Fibroblast of the conjunctiva (primary cell): ENCODE measurements at regions not wholly inside any gene's neighbourhood (a gene's known extent, or its start where the extent isn't known, plus 50 kb on each side); places are given as distances from the start of the nearest gene placed in this dataset.
A peak's percentile ranks its signal among the peaks of the same experiment; 100 is the strongest.
"Not testable (repeated sequence)": the region's sequence is repeated elsewhere in the genome, so short reads cannot be mapped to it uniquely, and the experiment has no call there.

Source experiments
- DNase-seq: peaks from one replicate; pipeline ENCODE4 v3.0.0-alpha.2; 2010; ENCODE audit warnings: low read depth

DNA sequence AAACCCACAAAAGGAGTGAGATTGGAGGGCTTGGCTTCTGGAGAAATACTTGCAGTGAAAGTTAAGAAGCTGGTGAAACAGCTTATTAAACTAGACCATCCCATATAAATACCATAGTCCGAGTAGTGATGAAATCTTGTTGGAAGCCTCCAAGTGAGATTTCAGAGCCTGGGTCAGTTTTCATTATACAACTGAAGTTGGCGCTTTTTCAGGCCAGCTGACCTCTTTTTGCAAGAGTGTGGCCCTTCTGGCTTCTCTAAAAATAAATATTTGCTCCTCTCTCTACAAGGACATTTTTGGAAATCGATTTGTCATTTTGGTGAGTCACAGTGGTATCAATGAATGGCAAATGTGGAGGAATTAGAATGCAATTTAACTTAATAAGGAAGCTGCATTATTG, 51.2 kb upstream of the THRB start:
- DNase-seq, result peak; percentile 73

- DNase-seq, result no peak
Observed at GRCh38 chr3:24548278-24548677, 53.6 kb upstream of the THRB start.

DNA sequence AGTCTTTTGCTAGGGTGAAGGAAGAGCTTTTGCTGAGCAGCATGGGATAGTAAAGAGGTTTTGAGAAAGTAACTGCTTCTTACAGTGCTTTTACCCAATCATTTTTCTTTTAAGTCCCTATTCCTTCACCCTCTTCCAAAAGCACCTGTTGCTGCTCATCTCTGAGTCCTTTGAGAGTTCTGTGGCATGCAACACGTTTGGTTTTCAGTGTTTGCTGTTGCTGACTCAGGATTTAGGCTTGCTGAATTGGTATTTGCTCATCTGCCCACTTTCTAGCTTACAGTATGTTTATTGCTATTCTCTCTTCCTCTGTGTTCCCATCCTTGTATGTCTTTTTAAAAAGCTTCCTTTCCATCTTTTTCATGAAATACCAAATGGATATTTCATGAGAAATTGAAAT, 55.9 kb upstream of the THRB start:
- no peak for DNase-seq

- DNase-seq, result no peak
Observed at GRCh38 chr3:24551626-24552025, 57.0 kb upstream of the THRB start.

GRCh38 chr3:24562895-24563294, 68.2 kb upstream of the THRB start:
- DNase-seq, result no peak

DNA sequence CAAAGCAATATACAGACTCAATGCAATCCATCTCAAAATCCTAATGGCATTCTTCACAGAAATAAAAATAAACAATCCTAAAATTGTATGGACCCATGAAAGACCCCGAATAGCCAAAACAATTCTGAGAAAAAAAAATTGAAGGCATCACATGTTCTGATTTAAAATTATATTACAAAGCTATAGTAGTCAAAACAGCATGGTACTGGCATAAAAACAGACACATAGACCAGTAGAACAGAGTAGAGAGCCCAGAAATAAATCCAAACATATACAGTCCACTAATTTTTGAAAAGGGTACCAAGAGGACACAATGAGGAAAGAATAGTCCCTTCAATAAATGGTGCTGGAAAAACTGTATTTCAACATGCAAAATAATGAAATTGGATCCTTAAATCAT, 70.4 kb upstream of the THRB start:
- no peak for DNase-seq

DNA sequence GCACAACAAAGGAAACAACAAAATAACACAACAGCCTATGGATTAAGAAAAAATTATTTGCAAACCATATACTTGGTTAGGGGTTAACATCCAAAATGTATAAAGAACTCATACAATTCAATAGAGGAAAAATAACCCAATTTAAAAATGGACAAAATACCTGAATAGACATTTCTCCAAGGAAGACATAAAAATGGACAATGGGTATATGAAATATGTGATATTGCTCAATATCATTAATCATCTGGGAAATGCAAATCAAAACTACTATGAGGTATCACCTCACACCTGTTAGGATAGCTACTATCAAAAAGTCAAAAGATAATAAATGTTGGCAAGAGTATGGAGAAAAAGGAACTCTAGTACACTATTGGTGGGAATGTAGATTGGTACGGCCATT, 71.0 kb upstream of the THRB start:
- no peak for DNase-seq

GRCh38 chr3:24566927-24567326, 72.3 kb upstream of the THRB start:
- DNase-seq, result no peak

GRCh38 chr3:24572409-24572808, 77.8 kb upstream of the THRB start:
- not testable (repeated sequence) for DNase-seq

- no peak for DNase-seq
Observed at GRCh38 chr3:24573576-24573975, 78.9 kb upstream of the THRB start.

DNA sequence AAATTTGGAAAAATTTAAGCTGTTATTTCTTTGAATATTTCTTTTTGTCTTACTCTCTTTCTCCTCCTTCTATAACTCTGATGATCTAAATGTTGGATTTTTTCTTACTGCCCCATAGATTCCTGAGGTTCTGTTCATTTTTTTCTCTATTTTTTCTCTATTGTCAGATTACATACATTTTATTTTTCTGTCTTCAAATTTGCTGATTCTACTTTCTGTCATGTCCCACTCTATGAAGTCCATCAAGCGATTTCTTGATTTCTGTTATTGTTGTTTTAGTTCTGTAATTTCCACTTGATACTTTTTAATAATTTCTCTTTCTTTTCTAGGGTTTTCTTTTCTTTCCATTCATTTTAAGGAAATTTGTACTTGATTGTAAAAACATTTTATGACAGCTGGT, 83.7 kb upstream of the THRB start:
- DNase-seq, result no peak

GRCh38 chr3:24578951-24579421, 84.3 kb upstream of the THRB start:
- no peak for DNase-seq

DNA sequence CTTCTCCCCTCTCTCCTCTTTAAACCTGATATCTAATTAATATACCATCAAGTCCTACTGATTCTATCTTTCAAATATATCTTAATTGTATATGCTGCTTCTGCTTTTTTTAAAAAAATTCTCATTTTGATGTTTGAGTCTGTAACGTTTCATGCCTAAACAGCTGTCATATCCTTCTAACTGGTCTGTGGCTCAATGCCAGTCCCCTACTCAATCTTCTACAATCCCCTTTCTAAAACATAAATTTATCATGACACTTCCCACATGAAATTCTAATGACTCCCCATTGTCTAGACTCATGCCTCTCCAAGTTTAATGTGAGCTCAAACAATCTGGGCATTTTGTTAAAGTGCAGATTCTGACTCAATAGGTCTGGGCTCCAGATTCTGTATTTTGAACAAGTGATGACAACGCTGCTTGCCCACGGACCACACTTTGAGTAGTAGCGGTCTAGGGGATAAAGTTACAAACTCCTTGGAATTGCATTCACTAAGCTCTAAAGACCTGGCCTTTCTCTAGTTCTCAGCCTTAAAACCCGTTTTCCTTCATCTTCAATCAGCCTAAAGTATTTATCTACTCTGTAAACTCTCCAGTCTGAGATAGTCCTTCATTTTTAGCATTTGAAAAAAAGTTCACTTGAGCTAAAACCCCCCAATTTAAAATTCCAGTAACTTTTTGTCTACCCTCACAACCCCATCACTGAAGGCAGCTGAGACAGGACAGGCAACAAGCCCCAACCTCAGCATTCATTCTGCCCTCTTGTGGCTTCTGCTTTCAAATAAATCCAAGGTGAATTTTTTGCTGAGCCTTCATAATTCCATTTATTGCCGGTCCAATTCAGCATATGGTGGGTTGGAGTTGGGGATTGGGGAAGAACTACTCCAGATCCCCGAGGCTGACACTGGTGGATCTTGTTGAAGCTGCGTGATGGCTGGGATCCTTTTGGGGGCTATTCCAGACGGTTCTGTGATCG, 88.1 kb upstream of the THRB start:
- no peak for DNase-seq

GRCh38 chr3:24586920-24587319, 92.3 kb upstream of the THRB start:
- DNase-seq, result no peak

- no peak for DNase-seq
Observed at GRCh38 chr3:24588629-24589512, 94.2 kb upstream of the THRB start.

DNA sequence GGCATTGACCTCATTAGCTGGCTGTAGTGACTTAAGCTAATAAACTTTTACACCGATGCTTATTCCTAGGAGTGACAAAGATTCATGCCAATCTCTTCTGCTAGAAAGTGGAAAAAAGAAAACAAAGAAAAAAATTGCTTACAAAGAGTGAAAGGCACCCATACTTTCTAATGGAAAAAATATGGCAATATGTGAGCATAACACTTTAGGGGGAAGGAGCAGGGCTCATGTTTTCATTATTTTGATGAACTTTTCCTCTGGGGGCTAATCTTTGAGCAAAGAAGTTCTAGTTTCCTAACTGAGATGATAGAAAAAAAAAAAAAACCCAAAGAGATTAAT, 94.8 kb upstream of the THRB start:
- DNase-seq, result no peak

GRCh38 chr3:24589931-24590880, 95.6 kb upstream of the THRB start:
- no peak for DNase-seq

DNA sequence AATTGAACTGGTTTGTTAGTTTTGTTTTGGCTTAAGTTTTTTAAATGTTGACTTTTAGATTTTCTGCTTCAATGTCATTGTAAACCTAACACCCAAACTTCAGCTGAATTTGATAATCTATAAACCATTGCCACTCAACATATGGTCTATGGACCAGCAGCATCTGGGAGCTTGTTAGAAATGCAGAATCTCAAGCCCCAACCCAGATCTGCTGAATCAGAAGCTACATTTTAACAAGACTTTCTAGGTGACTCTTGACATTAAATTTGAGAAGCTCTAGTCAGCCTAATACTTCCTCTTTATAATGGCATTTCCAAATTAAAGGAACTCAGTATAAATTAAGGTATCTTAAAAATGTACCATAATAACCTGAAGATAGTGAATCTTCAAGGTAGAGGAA, 96.5 kb upstream of the THRB start:
- no peak for DNase-seq

DNA sequence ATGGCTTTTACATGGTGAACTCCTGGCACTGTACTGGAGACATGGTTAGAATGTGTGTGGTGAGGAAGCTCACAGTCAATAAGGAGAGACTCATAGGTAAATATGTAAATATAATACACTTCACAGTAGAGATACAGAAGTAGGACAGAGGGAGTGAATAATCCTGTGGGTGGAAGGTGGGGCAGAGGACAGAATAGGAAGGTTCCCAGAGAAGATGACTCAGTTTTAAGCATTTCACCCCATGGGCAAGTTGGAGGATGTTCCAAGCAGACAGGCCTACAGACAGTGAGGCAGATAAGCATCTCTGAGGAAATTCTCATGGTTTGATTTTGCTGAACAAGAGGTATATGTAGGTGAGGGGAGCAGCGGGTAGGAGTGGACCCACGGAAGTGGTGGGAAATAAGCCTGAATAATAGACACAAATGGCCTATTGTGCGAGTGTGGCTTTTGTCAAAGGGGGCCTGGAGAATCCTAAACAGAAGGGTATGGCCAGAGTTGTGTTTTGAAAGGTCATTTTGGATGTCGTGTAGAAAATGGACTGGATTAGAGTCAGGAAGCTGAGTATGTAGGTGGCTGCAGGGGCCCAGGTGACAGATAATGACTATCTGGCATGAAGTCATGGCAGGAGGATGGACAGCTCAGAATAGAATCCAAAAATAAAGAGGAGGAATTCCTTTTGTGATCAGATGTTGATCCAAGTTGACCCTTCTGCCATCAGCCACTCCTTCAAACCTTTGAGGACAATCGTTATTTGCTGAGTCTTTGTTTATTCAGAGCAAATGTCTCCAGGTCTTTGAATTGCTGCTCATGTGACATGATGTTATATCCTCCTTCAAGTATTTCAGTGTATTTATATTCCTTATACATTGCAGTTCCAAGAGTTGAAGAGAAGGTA, 97.3 kb upstream of the THRB start:
- no peak for DNase-seq

DNA sequence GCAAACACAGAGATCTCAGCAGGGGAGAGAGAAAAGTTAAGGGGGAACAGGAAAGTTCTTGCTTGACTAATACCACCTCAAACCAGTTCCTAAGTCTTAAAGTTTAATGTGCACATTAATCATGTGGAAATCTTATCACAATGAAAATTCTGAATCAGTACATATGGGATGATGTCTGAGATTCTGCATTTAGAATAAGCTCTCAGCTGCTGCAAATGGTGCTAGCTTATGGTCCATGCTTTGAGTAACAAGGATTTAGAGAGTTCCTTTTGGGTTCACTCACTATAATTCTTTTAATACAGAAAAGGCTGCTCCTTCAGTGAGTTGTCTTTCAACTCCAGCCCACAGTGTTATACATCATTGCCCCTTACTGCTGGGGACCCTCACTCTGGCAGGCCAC, 99.5 kb upstream of the THRB start:
- DNase-seq, result no peak

- no peak for DNase-seq
Observed at GRCh38 chr3:24595796-24596195, 101.1 kb upstream of the THRB start.
